ENCODE measurements at regions not wholly inside any gene's neighbourhood (a gene's known extent, or its start where the extent isn't known, plus 50 kb on each side); places are given as distances from the start of the nearest gene placed in this dataset.

GRCh38 chr3:26418553-26418952 lies 204.0 kb upstream of the LRRC3B start:
- TF ChIP-seq, protein P1, sequence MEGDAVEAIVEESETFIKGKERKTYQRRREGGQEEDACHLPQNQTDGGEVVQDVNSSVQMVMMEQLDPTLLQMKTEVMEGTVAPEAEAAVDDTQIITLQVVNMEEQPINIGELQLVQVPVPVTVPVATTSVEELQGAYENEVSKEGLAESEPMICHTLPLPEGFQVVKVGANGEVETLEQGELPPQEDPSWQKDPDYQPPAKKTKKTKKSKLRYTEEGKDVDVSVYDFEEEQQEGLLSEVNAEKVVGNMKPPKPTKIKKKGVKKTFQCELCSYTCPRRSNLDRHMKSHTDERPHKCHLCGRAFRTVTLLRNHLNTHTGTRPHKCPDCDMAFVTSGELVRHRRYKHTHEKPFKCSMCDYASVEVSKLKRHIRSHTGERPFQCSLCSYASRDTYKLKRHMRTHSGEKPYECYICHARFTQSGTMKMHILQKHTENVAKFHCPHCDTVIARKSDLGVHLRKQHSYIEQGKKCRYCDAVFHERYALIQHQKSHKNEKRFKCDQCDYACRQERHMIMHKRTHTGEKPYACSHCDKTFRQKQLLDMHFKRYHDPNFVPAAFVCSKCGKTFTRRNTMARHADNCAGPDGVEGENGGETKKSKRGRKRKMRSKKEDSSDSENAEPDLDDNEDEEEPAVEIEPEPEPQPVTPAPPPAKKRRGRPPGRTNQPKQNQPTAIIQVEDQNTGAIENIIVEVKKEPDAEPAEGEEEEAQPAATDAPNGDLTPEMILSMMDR (IDR thresholded peaks at IDR 0.05): no peak
- no peak for TF ChIP-seq ZFX (IDR thresholded peaks at IDR 0.05; ENCODE audit: borderline replicate concordance)
